ENCODE measurements at regions not wholly inside any gene's neighbourhood (a gene's known extent, or its start where the extent isn't known, plus 50 kb on each side); places are given as distances from the start of the nearest gene placed in this dataset.

DNA sequence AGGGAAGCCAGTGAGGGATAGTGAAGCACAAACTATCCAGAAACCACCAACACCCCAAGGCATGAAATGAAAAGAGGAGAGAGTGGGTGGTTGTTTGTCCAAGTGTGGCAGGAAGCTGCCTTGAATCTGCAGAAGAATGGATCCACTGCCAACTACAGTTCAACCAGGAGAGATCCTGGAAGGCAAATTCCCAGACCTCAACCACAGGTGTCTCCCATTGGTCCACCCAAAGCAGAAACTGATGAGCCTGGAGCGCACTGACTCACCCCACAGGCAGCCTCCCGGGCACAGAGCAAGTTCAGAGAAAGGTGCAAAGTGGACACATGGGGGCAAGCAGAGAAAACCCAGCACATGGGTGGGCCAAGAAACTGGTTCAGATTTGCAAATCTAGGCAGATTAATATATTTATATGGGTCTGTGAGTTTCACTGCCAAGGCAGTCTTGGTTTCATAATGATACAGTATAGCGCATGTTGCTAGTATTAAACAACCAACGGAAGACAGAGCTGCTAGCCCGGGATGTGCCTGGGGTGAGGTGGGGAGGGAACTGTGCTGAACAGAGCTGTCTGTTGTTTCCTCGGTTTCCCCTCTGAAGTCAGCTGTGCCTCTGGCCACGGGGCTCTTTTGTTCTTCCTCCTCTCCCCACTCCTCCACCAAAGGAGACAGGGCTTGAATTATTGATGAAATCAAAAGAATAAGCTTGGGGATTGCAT is 416.2 kb upstream of the CCDC196 start:
- no peak for DNase-seq

- DNase-seq, result no peak
Observed at GRCh38 chr14:66070542-66071319, 415.4 kb upstream of the CCDC196 start.

- no peak for DNase-seq
Observed at GRCh38 chr14:66072190-66073084, 413.7 kb upstream of the CCDC196 start.

GRCh38 chr14:66074537-66074936 is 411.6 kb upstream of the CCDC196 start:
- DNase-seq, result no peak

- DNase-seq, result no peak
Observed at GRCh38 chr14:66076176-66076575, 410.0 kb upstream of the CCDC196 start.

GRCh38 chr14:66078006-66078405 is 408.2 kb upstream of the CCDC196 start:
- no peak for DNase-seq

DNA sequence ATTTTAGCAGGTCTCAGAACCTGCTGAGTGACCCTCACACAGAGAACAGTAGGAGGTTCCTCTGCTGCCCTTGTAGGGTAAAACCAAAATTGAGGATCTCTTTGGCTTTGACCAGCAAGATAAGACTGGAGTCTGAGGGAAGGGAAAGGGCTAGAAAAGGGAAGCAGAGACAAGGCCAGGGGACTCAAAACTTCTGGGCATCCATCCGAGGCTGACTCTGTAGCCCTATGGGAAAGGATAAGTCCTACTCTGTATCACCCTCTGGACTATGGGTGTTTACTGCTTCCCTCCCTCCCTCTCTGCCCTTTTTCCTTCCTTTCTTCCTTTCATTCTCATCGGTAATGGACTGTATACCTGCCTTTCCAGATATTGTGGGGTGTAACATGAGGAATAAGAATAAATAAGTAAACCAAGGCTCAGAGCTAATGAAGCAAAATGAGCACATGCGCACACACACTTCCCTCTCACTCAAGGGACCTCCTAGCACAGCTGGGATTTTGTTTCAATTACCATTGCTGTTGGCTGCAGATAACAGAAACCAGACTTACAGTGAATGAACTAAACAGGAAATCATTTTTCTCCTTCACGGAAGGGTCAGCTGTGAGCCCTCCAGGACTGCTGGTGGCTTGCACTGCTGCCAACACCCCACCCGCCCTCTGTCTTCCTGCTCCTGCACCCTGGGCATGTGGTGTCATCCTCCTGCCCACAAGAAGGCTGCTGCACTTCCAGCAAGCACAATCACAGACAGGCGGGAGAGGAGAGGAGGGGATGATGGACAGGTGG is 404.4 kb upstream of the CCDC196 start:
- no peak for DNase-seq

- DNase-seq, result no peak
Observed at GRCh38 chr14:66085224-66085623, 400.9 kb upstream of the CCDC196 start.

GRCh38 chr14:66085665-66086064 is 400.5 kb upstream of the CCDC196 start:
- no peak for DNase-seq

DNA sequence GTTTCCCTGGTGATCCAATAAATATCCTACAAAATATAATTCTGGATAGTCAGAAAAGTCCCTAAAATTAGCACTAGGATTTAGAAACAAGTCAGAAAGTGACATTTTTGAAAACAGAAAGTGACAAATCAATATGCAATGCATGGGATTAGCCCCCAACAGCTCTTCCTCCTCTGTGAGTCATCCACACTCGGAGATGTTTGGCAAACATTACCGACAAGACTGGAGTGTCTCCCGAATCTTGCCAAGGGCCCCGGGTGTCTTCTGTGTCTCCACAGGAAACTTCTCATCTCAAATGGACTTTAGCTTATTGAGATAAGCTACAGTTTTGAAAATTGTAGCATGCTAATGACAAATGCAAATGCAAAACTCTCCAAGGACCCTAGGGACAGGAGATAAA is 398.9 kb upstream of the CCDC196 start:
- no peak for DNase-seq

GRCh38 chr14:66088656-66089055 is 397.5 kb upstream of the CCDC196 start:
- DNase-seq, result no peak

- DNase-seq, result no peak
Observed at GRCh38 chr14:66092206-66092605, 394.0 kb upstream of the CCDC196 start.

DNA sequence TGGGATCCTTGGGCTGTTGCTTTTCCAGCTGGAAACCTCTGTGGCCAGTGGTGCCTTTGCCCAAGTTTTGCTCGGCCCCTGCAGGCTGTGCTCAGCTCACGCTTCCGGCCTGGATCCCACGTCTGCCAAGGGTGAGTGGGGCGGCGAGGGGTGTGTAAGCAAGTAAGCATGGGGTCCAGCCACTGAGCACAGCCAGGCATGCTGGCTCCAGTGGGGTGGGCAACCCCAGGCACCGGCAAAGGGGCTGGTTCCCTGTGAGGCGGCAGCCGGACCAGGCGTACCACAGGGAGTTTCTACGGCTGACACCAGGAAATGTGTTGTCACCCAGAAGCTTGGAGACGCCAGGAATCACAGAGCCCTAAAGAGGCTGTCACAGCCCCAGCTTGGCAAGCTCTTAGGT is 393.4 kb upstream of the CCDC196 start:
- no peak for DNase-seq

- no peak for DNase-seq
Observed at GRCh38 chr14:66094001-66094727, 392.0 kb upstream of the CCDC196 start.

GRCh38 chr14:66099451-66099850 is 386.7 kb upstream of the CCDC196 start:
- no peak for DNase-seq

GRCh38 chr14:66099931-66100330 is 386.2 kb upstream of the CCDC196 start:
- DNase-seq, result no peak

GRCh38 chr14:66101662-66102061 is 384.5 kb upstream of the CCDC196 start:
- no peak for DNase-seq

- DNase-seq, result no peak
Observed at GRCh38 chr14:66104486-66104885, 381.7 kb upstream of the CCDC196 start.

DNA sequence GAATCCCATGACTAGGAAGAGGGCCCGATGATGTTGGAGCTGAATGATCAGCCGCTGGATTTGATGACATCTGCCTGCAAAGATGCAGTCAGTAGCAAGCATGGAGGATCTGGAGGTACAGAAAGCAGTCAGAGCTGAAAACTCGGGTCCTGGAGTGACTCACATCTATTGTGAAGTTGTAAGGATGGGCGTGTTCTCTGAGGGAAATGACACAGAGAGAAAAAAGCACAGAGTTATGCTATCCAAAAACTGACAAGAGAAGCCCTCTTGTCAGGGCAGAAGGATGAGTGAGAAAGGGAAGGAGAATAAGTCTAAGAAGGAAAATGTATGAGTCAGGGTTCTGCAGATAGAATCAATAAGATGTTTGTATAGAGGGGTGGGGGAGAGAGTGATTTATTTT is 380.4 kb upstream of the CCDC196 start:
- DNase-seq, result no peak

DNA sequence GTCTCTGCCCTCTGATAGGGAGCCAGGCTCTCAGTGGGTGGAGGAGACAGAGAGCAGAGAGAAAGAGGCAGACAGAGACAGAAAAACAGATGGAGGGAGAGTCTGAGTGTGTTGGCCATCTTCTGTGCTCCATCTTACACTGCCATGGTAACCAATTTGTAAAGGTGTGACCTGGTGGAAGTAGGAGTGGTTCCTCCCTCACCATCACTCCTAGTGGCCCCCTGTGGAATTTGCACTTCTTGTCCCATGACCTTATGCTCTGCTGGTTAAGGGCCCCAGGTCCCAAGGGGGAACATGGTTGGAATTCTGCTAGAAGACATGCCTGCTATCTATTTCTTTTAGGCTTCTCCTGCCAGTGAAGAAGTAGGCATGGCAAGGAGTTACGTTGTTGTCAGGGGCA is 376.7 kb upstream of the CCDC196 start:
- no peak for DNase-seq

GRCh38 chr14:66111891-66112290 is 374.3 kb upstream of the CCDC196 start:
- DNase-seq, result no peak
